ENCODE measurements at regions not wholly inside any gene's neighbourhood (a gene's known extent, or its start where the extent isn't known, plus 50 kb on each side); places are given as distances from the start of the nearest gene placed in this dataset.
"Not testable (repeated sequence)": the region's sequence is repeated elsewhere in the genome, so short reads cannot be mapped to it uniquely, and the experiment has no call there.

GRCh38 chr14:39716987-39717570 is 284.8 kb upstream of the FBXO33 start:
- intact Hi-C loops (cut with DNase I) = no loop called here

GRCh38 chr14:39712293-39712999 is 280.2 kb upstream of the FBXO33 start:
- DNase-seq (ENCODE audit: low spot score) = no peak
- intact Hi-C loops (cut with DNase I) = no loop called here

More at GRCh38 chr14:39716987-39717570, 284.8 kb upstream of the FBXO33 start:
- DNase-seq (ENCODE audit: low spot score) = no peak

DNA sequence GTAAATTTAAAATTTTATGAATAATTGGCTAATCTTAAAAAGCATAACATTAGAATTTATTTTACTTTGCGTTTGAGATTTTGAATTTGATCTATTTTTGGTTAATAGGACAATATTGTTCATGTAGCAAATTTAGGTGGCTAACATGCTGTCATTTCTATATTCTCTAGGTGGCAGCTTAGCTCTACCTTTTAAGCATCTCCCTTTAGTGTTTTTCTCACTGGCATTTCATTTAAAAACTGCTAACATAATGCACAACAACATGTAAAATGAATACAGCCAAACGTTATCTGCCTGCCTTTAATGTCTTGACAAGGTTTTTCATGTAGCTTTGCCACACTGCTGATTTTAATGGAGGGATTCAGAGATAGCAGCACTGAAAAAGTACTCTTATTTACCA is 272.4 kb upstream of the FBXO33 start:
- DNase-seq (ENCODE audit: low spot score) = no peak
- intact Hi-C loops (cut with DNase I) = no loop called here

- DNase-seq (ENCODE audit: low spot score) = no peak
- intact Hi-C loops (cut with DNase I) = no loop called here
Measured at GRCh38 chr14:39694341-39694740, 262.1 kb upstream of the FBXO33 start.

- intact Hi-C loops (cut with DNase I) = no loop called here
- DNase-seq (ENCODE audit: low spot score) = no peak
Measured at GRCh38 chr14:39683691-39684260, 251.5 kb upstream of the FBXO33 start.

DNA sequence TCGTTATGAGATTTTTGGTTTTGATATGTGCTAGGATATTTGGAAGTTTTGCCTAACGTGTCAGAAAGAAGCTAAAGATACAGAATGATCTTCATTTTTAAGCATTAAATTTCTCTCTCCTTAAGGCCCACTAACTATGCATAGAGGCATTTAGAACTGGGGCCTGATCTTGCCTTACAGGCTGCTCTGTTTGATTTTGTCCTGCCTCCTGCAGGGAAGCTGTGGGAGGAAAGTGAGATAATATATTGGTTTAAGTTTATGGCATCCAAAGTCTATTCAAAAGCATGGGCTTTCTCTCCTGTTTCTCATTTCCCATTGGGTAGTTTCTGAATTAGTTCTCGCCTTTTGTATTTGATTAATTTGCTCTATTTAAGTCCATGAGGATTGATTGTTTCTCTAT is 250.3 kb upstream of the FBXO33 start:
- no peak for DNase-seq (ENCODE audit: low spot score)
- intact Hi-C loops (cut with DNase I) = no loop called here

DNA sequence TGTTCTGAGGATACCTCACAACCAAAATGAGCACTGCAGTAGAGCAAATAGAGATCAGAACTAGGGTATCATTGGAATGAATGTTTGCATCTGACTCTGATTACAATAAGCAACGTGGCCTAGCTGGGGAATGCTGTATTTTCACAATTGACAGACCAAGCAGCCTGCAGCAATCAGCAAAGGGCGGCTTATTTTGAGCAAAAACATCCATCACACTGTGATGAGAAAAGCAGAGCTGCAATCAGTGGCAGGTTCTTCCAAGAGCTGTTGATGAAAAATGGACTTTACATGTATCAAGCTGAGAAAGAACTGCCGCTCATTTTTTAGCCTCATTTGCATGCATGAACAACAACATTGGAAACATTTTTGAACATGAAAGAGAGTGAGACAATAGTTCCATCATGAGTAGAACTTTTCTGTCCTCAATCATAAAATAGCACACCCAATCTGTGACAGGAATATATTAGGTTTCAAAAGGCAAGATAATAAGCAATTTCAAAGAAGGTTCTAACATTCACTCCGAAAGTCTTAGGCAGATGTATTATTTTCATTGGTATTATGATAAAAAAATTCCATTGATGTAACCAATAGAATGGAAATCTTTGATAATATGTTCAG is 249.7 kb upstream of the FBXO33 start:
- intact Hi-C loops (cut with DNase I) = no loop called here
- DNase-seq (ENCODE audit: low spot score) = no peak

DNA sequence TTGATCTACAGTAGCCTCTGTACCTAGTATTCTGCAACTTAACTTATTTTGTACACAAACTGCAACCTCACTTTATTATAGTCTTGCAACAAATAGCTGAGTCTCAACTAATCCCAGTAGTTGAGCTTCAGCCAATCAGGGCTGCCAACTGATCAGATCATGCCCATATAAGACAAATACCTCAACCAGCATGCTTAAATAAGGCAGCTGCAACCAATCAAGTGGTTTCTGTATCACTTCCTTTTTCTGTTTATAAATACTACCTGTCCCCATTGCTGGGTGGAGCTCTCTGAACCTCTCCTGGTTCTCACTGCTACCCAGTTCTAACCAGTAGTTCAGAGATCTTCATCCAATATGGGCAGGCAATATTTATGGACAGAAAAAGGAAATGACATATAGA is 248.5 kb upstream of the FBXO33 start:
- intact Hi-C loops (cut with DNase I) = no loop called here
- no peak for DNase-seq (ENCODE audit: low spot score)

- no peak for DNase-seq (ENCODE audit: low spot score)
- intact Hi-C loops (cut with DNase I) = no loop called here
Measured at GRCh38 chr14:39673734-39674133, 241.5 kb upstream of the FBXO33 start.

DNA sequence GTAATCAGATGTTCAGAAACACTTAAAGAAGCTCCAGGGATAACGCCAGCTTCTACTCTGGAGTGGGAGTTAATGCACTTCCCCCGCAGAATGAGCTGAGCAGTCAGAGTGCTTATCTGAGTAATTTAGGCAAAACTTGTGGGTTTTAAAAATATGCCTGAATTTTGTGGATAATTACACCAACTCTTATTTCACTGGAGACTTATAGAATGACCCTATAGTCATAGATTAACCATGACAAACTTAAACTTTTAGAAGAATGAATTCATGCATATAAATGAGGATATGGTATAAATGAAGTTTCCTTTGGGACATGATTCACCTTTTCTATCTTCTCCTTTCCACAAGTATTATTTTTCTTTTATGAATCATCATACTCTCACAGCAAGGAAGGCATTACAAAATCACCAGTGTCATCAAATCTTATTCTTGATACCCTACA is 241.1 kb upstream of the FBXO33 start:
- DNase-seq (ENCODE audit: low spot score) = no peak
- intact Hi-C loops (cut with DNase I) = no loop called here

- DNase-seq (ENCODE audit: low spot score) = no peak
- intact Hi-C loops (cut with DNase I) = no loop called here
Measured at GRCh38 chr14:39668449-39668848, 236.2 kb upstream of the FBXO33 start.

DNA sequence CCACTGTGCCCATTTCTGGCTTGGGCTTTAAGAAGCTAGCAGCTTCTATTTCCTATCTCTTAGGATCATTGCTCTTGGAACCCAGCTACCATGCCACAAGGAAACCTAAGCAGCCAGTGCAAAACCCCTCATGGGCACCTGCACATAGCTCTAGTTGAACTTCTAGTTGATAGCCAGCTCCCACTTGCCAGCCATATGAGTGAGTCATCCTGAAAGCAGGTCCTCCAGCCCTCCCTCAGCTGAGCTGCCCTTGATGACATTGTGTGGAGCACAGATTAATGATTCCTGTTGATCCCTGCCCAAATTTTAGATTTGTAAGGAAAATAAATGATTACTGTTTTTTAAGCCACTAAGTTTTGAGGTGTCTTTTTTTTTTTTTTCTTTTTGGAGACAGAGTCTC is 234.2 kb upstream of the FBXO33 start:
- intact Hi-C loops (cut with DNase I) = no loop called here
- DNase-seq (ENCODE audit: low spot score) = no peak

DNA sequence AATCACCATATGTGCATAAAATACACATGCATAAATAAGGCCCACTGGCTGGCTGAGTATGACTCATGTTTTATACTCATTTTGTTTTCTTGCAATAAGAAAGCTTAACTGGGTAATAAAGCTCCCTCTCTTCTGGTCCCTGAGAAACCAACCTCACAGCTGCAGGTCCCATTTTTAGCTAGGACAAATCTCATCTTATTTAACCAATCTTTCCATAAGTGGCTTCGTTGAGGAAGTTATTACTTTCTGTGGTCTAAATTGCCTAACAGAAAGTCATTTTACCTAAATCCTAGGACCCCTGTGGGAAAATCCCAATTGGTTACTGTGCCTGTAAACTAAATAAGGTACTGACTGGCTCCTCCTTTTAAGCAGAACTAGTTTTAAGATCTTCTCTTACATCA is 232.8 kb upstream of the FBXO33 start:
- intact Hi-C loops (cut with DNase I) = no loop called here
- DNase-seq (ENCODE audit: low spot score) = no peak

- DNase-seq (ENCODE audit: low spot score) = no peak
- intact Hi-C loops (cut with DNase I) = no loop called here
Measured at GRCh38 chr14:39664646-39665045, 232.4 kb upstream of the FBXO33 start.

GRCh38 chr14:39641224-39641623 is 209.0 kb upstream of the FBXO33 start:
- no peak for DNase-seq (ENCODE audit: low spot score)
- intact Hi-C loops (cut with DNase I) = no loop called here

- DNase-seq (ENCODE audit: low spot score); intact Hi-C loops (cut with DNase I): not testable (repeated sequence)
Measured at GRCh38 chr14:39639009-39639408, 206.8 kb upstream of the FBXO33 start.

- no peak for DNase-seq (ENCODE audit: low spot score)
- intact Hi-C loops (cut with DNase I) = no loop called here
Measured at GRCh38 chr14:39628087-39628486, 195.9 kb upstream of the FBXO33 start.

DNA sequence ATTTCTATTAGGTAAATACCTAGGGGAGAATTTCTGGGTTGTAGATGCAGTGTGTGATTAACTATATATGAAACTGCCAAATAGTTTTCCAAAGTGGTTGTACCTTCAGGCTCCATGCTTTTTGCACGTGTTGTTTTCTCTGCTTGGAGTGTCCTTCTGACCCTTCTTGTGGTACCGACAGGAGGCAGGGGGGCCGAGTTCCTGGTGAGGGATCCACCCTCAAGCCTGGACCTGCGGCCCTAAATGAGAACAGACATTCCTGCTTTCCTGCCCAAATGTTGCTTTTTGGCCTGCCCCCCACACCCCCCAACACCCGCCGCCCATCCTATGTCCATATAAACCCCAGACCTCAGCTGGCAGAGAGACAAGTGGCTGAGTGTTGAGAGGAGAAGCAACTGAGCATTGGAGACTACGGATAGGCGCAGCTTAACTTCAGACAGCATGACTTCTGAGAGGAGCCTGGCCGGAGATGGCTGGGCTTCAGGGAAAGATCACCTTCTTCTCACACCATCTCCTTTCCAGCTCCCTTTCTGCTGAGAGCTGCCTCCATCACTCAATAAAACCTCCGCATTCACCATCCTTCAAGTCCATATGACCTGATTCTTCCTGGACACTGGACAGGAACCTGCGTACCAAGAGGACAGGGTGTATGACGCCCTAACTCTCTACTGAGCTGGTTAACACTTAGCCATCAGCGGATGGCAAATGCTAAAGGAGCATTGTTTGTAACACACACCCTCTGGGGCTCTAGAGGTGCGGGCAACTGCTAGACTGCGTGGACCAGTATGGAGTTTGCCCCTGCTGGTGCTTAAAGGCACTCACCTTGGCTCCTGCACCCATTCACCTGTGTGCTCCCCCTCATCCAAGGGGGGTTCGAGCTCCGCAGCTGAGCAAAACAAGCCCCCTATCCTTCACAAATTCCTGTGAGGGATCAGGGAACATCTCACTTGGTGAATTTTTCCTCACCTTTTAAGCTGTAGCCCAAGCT is 194.7 kb upstream of the FBXO33 start:
- no peak for DNase-seq (ENCODE audit: low spot score)
- intact Hi-C loops (cut with DNase I) = no loop called here

DNA sequence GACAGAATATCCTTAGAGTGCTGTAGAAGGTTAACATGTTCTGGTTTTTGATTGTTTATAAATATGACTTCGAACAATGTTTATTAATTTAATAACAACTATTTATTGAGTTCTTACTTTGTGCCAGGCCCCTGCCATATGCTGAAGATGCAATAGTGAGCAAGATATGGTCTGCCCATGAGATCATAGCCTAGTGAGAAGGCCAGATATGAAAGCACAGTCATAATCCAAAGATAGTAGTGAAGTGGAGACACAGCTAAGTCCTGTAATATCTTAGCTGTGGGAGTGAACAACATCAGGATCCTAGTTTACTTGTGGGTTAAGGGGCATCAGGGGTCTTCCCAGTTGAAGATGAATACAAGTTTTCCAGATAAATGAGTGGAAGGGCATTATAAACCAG is 189.4 kb upstream of the FBXO33 start:
- intact Hi-C loops (cut with DNase I) = no loop called here

GRCh38 chr14:39621223-39621622 is 189.0 kb upstream of the FBXO33 start:
- DNase-seq (ENCODE audit: low spot score) = no peak
- intact Hi-C loops (cut with DNase I) = no loop called here

More for the DNA sequence above, 189.4 kb upstream of the FBXO33 start:
- DNase-seq (ENCODE audit: low spot score) = no peak

All from cardiac septum (tissue), 1 donor.